ENCODE measurements at regions not wholly inside any gene's neighbourhood (a gene's known extent, or its start where the extent isn't known, plus 50 kb on each side); places are given as distances from the start of the nearest gene placed in this dataset.

- no peak for DNase-seq (ENCODE audit: low read depth)
Measured at GRCh38 chr12:111196532-111196931, 172.4 kb downstream of the PHETA1 start.

- DNase-seq (ENCODE audit: low read depth), result no peak
Measured at GRCh38 chr12:111195316-111195715, 173.6 kb downstream of the PHETA1 start.

- DNase-seq (ENCODE audit: low read depth), result no peak
Measured at GRCh38 chr12:111194703-111195051, 174.2 kb downstream of the PHETA1 start.

- DNase-seq (ENCODE audit: low read depth), result no peak
Measured at GRCh38 chr12:111193977-111194702, 174.8 kb downstream of the PHETA1 start.

- DNase-seq (ENCODE audit: low read depth), result no peak
Measured at GRCh38 chr12:111193496-111193895, 175.4 kb downstream of the PHETA1 start.

GRCh38 chr12:111193067-111193466, 175.8 kb downstream of the PHETA1 start:
- DNase-seq (ENCODE audit: low read depth), result no peak

- DNase-seq (ENCODE audit: low read depth), result no peak
Measured at GRCh38 chr12:111192647-111193046, 176.2 kb downstream of the PHETA1 start.

GRCh38 chr12:111190741-111191526, 178.0 kb downstream of the PHETA1 start:
- DNase-seq (ENCODE audit: low read depth), result no peak

- DNase-seq (ENCODE audit: low read depth), result no peak
Measured at GRCh38 chr12:111189792-111190191, 179.1 kb downstream of the PHETA1 start.

- DNase-seq (ENCODE audit: low read depth), result no peak
Measured at GRCh38 chr12:111188436-111188835, 180.5 kb downstream of the PHETA1 start.

- no peak for DNase-seq (ENCODE audit: low read depth)
Measured at GRCh38 chr12:111186347-111186746, 182.5 kb downstream of the PHETA1 start.

GRCh38 chr12:111185889-111186227, 183.0 kb downstream of the PHETA1 start:
- no peak for DNase-seq (ENCODE audit: low read depth)

- no peak for DNase-seq (ENCODE audit: low read depth)
Measured at GRCh38 chr12:111185206-111185888, 183.5 kb downstream of the PHETA1 start.

GRCh38 chr12:111184161-111184560, 184.7 kb downstream of the PHETA1 start:
- DNase-seq (ENCODE audit: low read depth), result no peak

GRCh38 chr12:111183094-111183493, 185.8 kb downstream of the PHETA1 start:
- DNase-seq (ENCODE audit: low read depth), result no peak

GRCh38 chr12:111182382-111182781, 186.5 kb downstream of the PHETA1 start:
- DNase-seq (ENCODE audit: low read depth), result no peak

GRCh38 chr12:111181143-111181726, 187.7 kb downstream of the PHETA1 start:
- no peak for DNase-seq (ENCODE audit: low read depth)

- no peak for DNase-seq (ENCODE audit: low read depth)
Measured at GRCh38 chr12:111180426-111181142, 188.3 kb downstream of the PHETA1 start.

GRCh38 chr12:111178181-111179081, 190.5 kb downstream of the PHETA1 start:
- no peak for DNase-seq (ENCODE audit: low read depth)

GRCh38 chr12:111175396-111176094, 193.3 kb downstream of the PHETA1 start:
- no peak for DNase-seq (ENCODE audit: low read depth)

All from CMK (cell line).